ENCODE measurements at regions not wholly inside any gene's neighbourhood (a gene's known extent, or its start where the extent isn't known, plus 50 kb on each side); places are given as distances from the start of the nearest gene placed in this dataset.
"Not testable (repeated sequence)": the region's sequence is repeated elsewhere in the genome, so short reads cannot be mapped to it uniquely, and the experiment has no call there.

DNA sequence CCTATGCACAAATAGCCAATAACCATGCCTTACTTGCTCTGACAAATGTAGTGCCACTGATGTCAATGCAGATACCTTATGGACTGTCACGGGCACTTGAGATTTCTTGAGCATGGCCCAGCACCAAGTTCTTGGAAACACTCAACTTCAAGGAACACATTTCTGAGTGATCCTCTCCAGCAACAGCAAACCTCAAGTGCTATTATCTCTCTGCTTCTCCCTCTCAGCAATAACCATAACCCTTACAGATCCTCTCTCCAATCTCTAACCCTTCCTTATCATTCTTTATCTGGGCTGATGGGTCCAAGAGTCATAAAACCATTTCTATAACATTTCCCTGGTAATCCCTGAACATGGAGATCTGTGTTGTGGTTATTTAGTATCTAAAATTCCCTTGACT is 266.9 kb upstream of the STXBP5 start:
- H3K27me3 ChIP-seq: no peaks in the 10 kb centered on the region
- H3K9me3 ChIP-seq: no peaks in the 10 kb centered on the region
- H3K36me3 ChIP-seq: no peaks in the 10 kb centered on the region
- intact Hi-C loops (cut with DNase I): no loop called here
- TF ChIP-seq, protein P1, sequence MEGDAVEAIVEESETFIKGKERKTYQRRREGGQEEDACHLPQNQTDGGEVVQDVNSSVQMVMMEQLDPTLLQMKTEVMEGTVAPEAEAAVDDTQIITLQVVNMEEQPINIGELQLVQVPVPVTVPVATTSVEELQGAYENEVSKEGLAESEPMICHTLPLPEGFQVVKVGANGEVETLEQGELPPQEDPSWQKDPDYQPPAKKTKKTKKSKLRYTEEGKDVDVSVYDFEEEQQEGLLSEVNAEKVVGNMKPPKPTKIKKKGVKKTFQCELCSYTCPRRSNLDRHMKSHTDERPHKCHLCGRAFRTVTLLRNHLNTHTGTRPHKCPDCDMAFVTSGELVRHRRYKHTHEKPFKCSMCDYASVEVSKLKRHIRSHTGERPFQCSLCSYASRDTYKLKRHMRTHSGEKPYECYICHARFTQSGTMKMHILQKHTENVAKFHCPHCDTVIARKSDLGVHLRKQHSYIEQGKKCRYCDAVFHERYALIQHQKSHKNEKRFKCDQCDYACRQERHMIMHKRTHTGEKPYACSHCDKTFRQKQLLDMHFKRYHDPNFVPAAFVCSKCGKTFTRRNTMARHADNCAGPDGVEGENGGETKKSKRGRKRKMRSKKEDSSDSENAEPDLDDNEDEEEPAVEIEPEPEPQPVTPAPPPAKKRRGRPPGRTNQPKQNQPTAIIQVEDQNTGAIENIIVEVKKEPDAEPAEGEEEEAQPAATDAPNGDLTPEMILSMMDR (IDR thresholded peaks at IDR 0.05): no peak
- no peak overlapping the region for H3K4me3 ChIP-seq
- no peaks in the 10 kb centered on the region for H3K4me1 ChIP-seq
- no peak overlapping the region for H3K27ac ChIP-seq
- no peak for DNase-seq
- no peak overlapping the region for H3K9ac ChIP-seq (ENCODE audit: low read depth in 2 of 2, low read length in 2 of 2)

- intact Hi-C loops (cut with DNase I): no loop called here
- H3K27me3 ChIP-seq: no peaks in the 10 kb centered on the region
- TF ChIP-seq, protein P1 (IDR thresholded peaks at IDR 0.05): no peak
- no peaks in the 10 kb centered on the region for H3K9me3 ChIP-seq
- H3K4me1 ChIP-seq: no peaks in the 10 kb centered on the region
- H3K27ac ChIP-seq: no peak overlapping the region
- DNase-seq: no peak
- H3K9ac ChIP-seq (ENCODE audit: low read depth in 2 of 2, low read length in 2 of 2): no peak overlapping the region
- no peak overlapping the region for H3K4me3 ChIP-seq
- no peaks in the 10 kb centered on the region for H3K36me3 ChIP-seq
These were observed 266.0 kb upstream of the STXBP5 start for GRCh38 chr6:146938266-146938665.

- H3K36me3 ChIP-seq; H3K9me3 ChIP-seq; H3K4me3 ChIP-seq; intact Hi-C loops (cut with DNase I); DNase-seq; H3K4me1 ChIP-seq; H3K27me3 ChIP-seq; H3K9ac ChIP-seq (ENCODE audit: low read depth in 2 of 2, low read length in 2 of 2); H3K27ac ChIP-seq: not testable (repeated sequence)
These were observed 264.8 kb upstream of the STXBP5 start for GRCh38 chr6:146939456-146939855.

DNA sequence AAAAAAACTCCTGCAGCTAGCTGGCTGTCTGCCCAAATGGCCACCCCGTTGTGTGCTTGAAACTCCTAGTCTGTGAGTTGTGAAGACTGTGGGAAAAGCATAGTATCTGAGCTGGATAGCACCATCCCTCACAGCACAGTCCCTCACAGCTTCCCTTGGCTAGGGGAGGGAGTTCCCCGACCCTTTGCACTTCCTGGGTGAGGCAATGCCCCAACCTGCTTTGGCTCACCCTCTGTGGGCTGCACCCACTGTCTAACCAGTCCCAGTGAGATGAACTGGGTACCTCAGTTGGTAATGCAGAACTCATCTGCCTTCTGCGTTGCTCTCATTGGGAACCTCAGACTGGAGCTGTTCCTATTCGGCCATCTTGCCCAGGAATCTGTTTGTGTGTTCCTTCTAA is 260.6 kb upstream of the STXBP5 start:
- H3K27ac ChIP-seq: no peak overlapping the region
- H3K4me3 ChIP-seq: no peak overlapping the region
- no peaks in the 10 kb centered on the region for H3K27me3 ChIP-seq
- H3K9ac ChIP-seq (ENCODE audit: low read depth in 2 of 2, low read length in 2 of 2): no peak overlapping the region
- H3K36me3 ChIP-seq: no peaks in the 10 kb centered on the region
- intact Hi-C loops (cut with DNase I): no loop called here
- no peak for DNase-seq
- TF ChIP-seq, protein P1 (IDR thresholded peaks at IDR 0.05): no peak
- H3K4me1 ChIP-seq: no peaks in the 10 kb centered on the region
- no peaks in the 10 kb centered on the region for H3K9me3 ChIP-seq

- H3K27ac ChIP-seq: no peak overlapping the region
- TF ChIP-seq, protein P1 (IDR thresholded peaks at IDR 0.05): no peak
- no peak overlapping the region for H3K9ac ChIP-seq (ENCODE audit: low read depth in 2 of 2, low read length in 2 of 2)
- H3K4me1 ChIP-seq: no peaks in the 10 kb centered on the region
- no peak for DNase-seq
- intact Hi-C loops (cut with DNase I): no loop called here
- no peaks in the 10 kb centered on the region for H3K36me3 ChIP-seq
- H3K9me3 ChIP-seq: no peaks in the 10 kb centered on the region
- H3K4me3 ChIP-seq: no peak overlapping the region
- H3K27me3 ChIP-seq: no peaks in the 10 kb centered on the region
These were observed 260.1 kb upstream of the STXBP5 start for GRCh38 chr6:146944077-146944476.

GRCh38 chr6:146944809-146945208 is 259.4 kb upstream of the STXBP5 start:
- no peak for DNase-seq
- no peaks in the 10 kb centered on the region for H3K36me3 ChIP-seq
- TF ChIP-seq, protein P1 (IDR thresholded peaks at IDR 0.05): no peak
- no peaks in the 10 kb centered on the region for H3K9me3 ChIP-seq
- no peak overlapping the region for H3K27ac ChIP-seq
- H3K9ac ChIP-seq (ENCODE audit: low read depth in 2 of 2, low read length in 2 of 2): no peak overlapping the region
- no peaks in the 10 kb centered on the region for H3K27me3 ChIP-seq
- H3K4me3 ChIP-seq: no peak overlapping the region
- intact Hi-C loops (cut with DNase I): no loop called here
- no peaks in the 10 kb centered on the region for H3K4me1 ChIP-seq
